Mesendoderm (in vitro differentiated cells): ENCODE measurements at regions not wholly inside any gene's neighbourhood (a gene's known extent, or its start where the extent isn't known, plus 50 kb on each side); places are given as distances from the start of the nearest gene placed in this dataset.
A peak's percentile ranks its signal among the peaks of the same experiment; 100 is the strongest.

Experiments used
- DNase-seq: peaks from one replicate; pipeline ENCODE4 v3.0.0; 2013
- H2AK5ac ChIP-seq: 2 replicates; pipeline ENCODE4 v1.6.1; 2013; ENCODE audit warnings: low read length, inconsistent platforms
- H2BK120ac ChIP-seq: 2 replicates; pipeline ENCODE4 v1.6.1; 2013; ENCODE audit warnings: low read depth, mild to moderate bottlenecking, low read length, moderate library complexity, mixed read lengths
- H2BK15ac ChIP-seq: replicated peaks from 2 replicates; pipeline ENCODE4 v1.6.1; 2013; ENCODE audit warnings: low read depth, mild to moderate bottlenecking, moderate library complexity
- H2BK5ac ChIP-seq: 2 replicates; pipeline ENCODE4 v1.6.1; 2013; ENCODE audit warnings: low read length, inconsistent platforms
- H3K18ac ChIP-seq: 2 replicates; pipeline ENCODE4 v1.6.1; 2013; ENCODE audit warnings: mild to moderate bottlenecking, low read length, mixed read lengths
- H3K23ac ChIP-seq: one replicate; pipeline ENCODE4 v1.6.1; 2013; ENCODE audit warnings: low read length
- H3K27ac ChIP-seq: 2 replicates; pipeline ENCODE4 v1.5.1; 2013; ENCODE audit warnings: low read depth, mild to moderate bottlenecking, inconsistent platforms, low read length, moderate library complexity
- H3K27me3 ChIP-seq: 2 replicates; pipeline ENCODE4 v1.6.1; 2013; ENCODE audit warnings: low read length, control low read depth, mild to moderate bottlenecking, inconsistent platforms; ENCODE audit not compliant: insufficient read depth, poor library complexity
- H3K36me3 ChIP-seq: 2 replicates; pipeline ENCODE4 v1.6.1; 2013; ENCODE audit warnings: low read length, inconsistent platforms; ENCODE audit not compliant: control insufficient read depth, insufficient read depth
- H3K4ac ChIP-seq: one replicate; pipeline ENCODE4 v1.6.1; 2013; ENCODE audit warnings: low read depth, mild to moderate bottlenecking, low read length, moderate library complexity
- H3K4me1 ChIP-seq: 2 replicates; pipeline ENCODE4 v1.6.1; 2013; ENCODE audit warnings: low read depth, low read length, inconsistent platforms; ENCODE audit not compliant: control insufficient read depth
- H3K4me2 ChIP-seq: 2 replicates; pipeline ENCODE4 v1.6.1; 2013; ENCODE audit warnings: low read length
- H3K4me3 ChIP-seq: 2 replicates; pipeline ENCODE4 v1.5.1; 2013; ENCODE audit warnings: mild to moderate bottlenecking, low read length
- H3K56ac ChIP-seq: one replicate; pipeline ENCODE4 v1.6.1; 2013; ENCODE audit warnings: low read length
- H3K79me1 ChIP-seq: 2 replicates; pipeline ENCODE4 v1.6.1; 2013; ENCODE audit warnings: low read length, inconsistent platforms
- H3K79me2 ChIP-seq: 2 replicates; pipeline ENCODE4 v1.6.1; 2013; ENCODE audit warnings: mild to moderate bottlenecking, low read length; ENCODE audit not compliant: control insufficient read depth, insufficient read depth
- H3K9ac ChIP-seq: 2 replicates; pipeline ENCODE4 v1.6.1; 2013; ENCODE audit warnings: low read length, inconsistent platforms
- H4K5ac ChIP-seq: one replicate; pipeline ENCODE4 v1.6.1; 2013; ENCODE audit warnings: low read length
- H4K8ac ChIP-seq: one replicate; pipeline ENCODE4 v1.6.1; 2013; ENCODE audit warnings: low read depth, mild to moderate bottlenecking, control low read depth, low read length, moderate library complexity
- WGBS: extraction: QIAGEN DNeasy Blood & Tissue Kit; methylation state at CpG from one replicate; pipeline ENCODE4 v1.1.7; 2013; ENCODE audit warnings: low lambda C conversion rate, missing lambda C conversion rate; ENCODE audit not compliant: insufficient coverage; ENCODE audit errors: extremely low coverage; 5-methylcytosine and 5-hydroxymethylcytosine counted together

DNA sequence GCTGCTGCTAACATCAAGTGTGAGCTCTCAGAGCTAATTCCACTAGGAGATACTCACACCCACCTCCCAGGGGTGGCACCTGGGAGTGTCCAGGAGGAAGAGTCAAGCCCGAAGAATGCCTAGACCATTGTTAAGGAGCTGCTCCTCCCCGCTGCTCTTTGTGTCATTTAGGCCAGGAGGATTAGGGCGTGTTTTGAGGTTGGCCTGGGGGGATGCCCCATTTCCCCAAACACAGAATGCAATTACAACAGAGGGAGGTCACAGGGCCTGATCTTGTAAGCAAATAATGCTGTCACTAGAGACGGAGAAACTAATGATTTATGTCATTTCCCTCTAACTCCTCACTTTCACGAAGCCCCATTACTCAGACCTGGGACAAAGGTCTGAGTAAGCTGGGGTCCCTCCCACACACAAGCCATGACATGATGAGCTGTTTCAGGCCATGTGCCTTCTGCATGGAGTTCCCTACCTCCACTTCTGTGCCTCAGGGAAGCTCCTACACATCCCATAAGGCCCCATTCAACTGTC lies 312.5 kb downstream of the ACTL7B start:
- Histone ChIP-seq H2BK120ac (no peak overlapping the region), H2BK15ac (no peak overlapping the region), H3K9ac (no peak overlapping the region), H3K4me1 (no peaks in the 10 kb centered on the region), H3K27me3 (no peaks in the 10 kb centered on the region), H2AK5ac (no peak overlapping the region), H3K56ac (no peak overlapping the region), H3K18ac (no peak overlapping the region), H3K79me2 (no peaks in the 10 kb centered on the region), H2BK5ac (no peak overlapping the region), H3K4me3 (no peak overlapping the region), H3K23ac (no peak overlapping the region), H4K8ac (no peak overlapping the region), H3K36me3 (no peaks in the 10 kb centered on the region), H3K27ac (no peak overlapping the region), H3K79me1 (no peaks in the 10 kb centered on the region), H4K5ac (no peak overlapping the region), H3K4ac (no peak overlapping the region), H3K4me2 (no peak overlapping the region)
- WGBS: no CpG with 5 or more reads among the region's 5 CpGs
- DNase-seq: peak; percentile 75

- H3K79me2 ChIP-seq: no peaks in the 10 kb centered on the region
- no peak overlapping the region for H3K56ac ChIP-seq
- no peak overlapping the region for H2BK5ac ChIP-seq
- no peak overlapping the region for H3K9ac ChIP-seq
- H4K5ac ChIP-seq: no peak overlapping the region
- no peak overlapping the region for H3K4ac ChIP-seq
- H3K4me3 ChIP-seq: no peak overlapping the region
- H3K4me1 ChIP-seq: no peaks in the 10 kb centered on the region
- H2BK120ac ChIP-seq: no peak overlapping the region
- no peak overlapping the region for H3K27ac ChIP-seq
- no peaks in the 10 kb centered on the region for H3K27me3 ChIP-seq
- no peak overlapping the region for H2AK5ac ChIP-seq
- no peak overlapping the region for H3K23ac ChIP-seq
- H3K36me3 ChIP-seq: no peaks in the 10 kb centered on the region
- no peak overlapping the region for H4K8ac ChIP-seq
- no CpG with 5 or more reads among the region's 7 CpGs for WGBS
- no peaks in the 10 kb centered on the region for H3K79me1 ChIP-seq
- H2BK15ac ChIP-seq: no peak overlapping the region
- no peak overlapping the region for H3K18ac ChIP-seq
- no peak for DNase-seq
- no peak overlapping the region for H3K4me2 ChIP-seq
These were observed 318.0 kb downstream of the ACTL7B start for GRCh38 chr9:108537756-108538155.

DNA sequence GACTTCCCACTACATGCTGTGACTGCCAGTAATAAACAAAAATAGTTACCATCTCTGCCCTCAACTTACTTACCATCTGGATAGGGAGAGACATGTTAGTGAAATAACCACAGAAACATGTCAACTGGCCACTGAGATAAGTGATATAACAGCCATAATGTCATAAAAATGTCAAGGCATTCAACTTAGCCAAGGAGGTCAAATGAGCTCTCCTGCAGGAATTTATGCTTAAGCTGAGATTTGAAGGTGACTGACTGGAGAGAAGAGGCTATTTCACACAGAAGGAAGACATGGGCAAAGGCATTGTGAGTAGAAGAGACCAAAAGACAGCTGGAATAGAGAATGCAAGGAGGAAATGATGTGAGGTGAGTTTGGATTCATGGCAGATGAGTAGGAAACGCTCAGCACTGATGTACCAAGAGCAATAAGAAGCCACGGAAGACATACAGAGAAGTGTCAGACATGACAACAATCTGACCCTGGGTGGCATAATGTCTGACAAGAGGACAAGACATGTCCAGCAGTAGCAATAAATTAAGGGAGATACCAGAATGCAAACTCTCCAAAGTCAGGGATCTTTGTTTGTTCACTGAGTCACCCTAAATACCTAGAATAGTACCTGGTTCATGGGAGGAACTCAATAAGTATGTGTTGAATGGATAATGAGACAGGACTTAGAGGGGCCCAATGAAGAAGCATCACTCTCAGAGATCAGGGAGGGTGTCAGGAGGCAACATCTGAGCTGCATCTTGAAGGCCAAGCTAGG lies 318.8 kb downstream of the ACTL7B start:
- WGBS: no CpG with 5 or more reads among the region's 2 CpGs
- Histone ChIP-seq H3K4me3 (no peak overlapping the region), H4K5ac (no peak overlapping the region), H3K79me2 (no peaks in the 10 kb centered on the region), H3K23ac (no peak overlapping the region), H3K36me3 (no peaks in the 10 kb centered on the region), H3K56ac (no peak overlapping the region), H3K18ac (no peak overlapping the region), H3K9ac (no peak overlapping the region), H4K8ac (no peak overlapping the region), H2BK120ac (no peak overlapping the region), H3K4me2 (no peak overlapping the region), H3K27me3 (no peaks in the 10 kb centered on the region), H3K27ac (no peak overlapping the region), H3K4me1 (no peaks in the 10 kb centered on the region), H2BK5ac (no peak overlapping the region), H2AK5ac (no peak overlapping the region), H3K4ac (no peak overlapping the region), H2BK15ac (no peak overlapping the region), H3K79me1 (no peaks in the 10 kb centered on the region)
- DNase-seq: no peak

- Histone ChIP-seq H3K27ac (no peak overlapping the region), H3K36me3 (no peaks in the 10 kb centered on the region), H3K18ac (no peak overlapping the region), H3K4me2 (no peak overlapping the region), H4K5ac (no peak overlapping the region), H3K56ac (no peak overlapping the region), H2BK5ac (no peak overlapping the region), H3K4ac (no peak overlapping the region), H3K27me3 (no peaks in the 10 kb centered on the region), H3K4me1 (no peaks in the 10 kb centered on the region), H3K4me3 (no peak overlapping the region), H3K9ac (no peak overlapping the region), H2BK15ac (no peak overlapping the region), H4K8ac (no peak overlapping the region), H3K79me2 (no peaks in the 10 kb centered on the region), H2BK120ac (no peak overlapping the region), H2AK5ac (no peak overlapping the region), H3K23ac (no peak overlapping the region), H3K79me1 (no peaks in the 10 kb centered on the region)
- no CpG with 5 or more reads among the region's 3 CpGs for WGBS
- peak; percentile 31 for DNase-seq
These were observed 320.3 kb downstream of the ACTL7B start for GRCh38 chr9:108535526-108535925.

DNA sequence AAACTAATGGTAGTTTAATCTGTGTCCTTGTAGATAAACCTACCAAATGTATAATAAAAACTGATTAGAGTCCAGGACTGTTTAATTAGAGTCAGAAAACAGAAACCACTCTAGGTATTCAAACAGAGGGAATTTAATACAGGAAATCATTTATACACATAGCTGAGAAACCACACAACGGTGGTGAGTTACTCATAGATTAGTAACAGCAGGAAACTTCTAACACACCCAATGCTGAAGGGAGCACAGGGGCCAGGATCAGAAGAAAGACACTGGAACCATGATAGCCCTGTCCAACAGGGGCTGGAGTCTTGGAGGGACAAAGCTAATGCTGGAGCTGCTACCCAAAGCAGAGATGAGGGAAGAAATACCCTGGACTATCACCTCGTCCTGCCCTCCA lies 321.0 kb downstream of the ACTL7B start:
- no peaks in the 10 kb centered on the region for H3K27me3 ChIP-seq
- H2BK120ac ChIP-seq: no peak overlapping the region
- no peaks in the 10 kb centered on the region for H3K36me3 ChIP-seq
- H4K5ac ChIP-seq: no peak overlapping the region
- no peak overlapping the region for H3K18ac ChIP-seq
- no peak overlapping the region for H3K9ac ChIP-seq
- H3K23ac ChIP-seq: no peak overlapping the region
- no peak overlapping the region for H2AK5ac ChIP-seq
- H3K4me2 ChIP-seq: no peak overlapping the region
- H3K27ac ChIP-seq: no peak overlapping the region
- H3K79me1 ChIP-seq: no peaks in the 10 kb centered on the region
- no peak overlapping the region for H4K8ac ChIP-seq
- no peak overlapping the region for H2BK15ac ChIP-seq
- no peak overlapping the region for H3K4me3 ChIP-seq
- no peak overlapping the region for H2BK5ac ChIP-seq
- WGBS: no CpG with 5 or more reads among the region's 2 CpGs
- no peak overlapping the region for H3K4ac ChIP-seq
- no peaks in the 10 kb centered on the region for H3K79me2 ChIP-seq
- no peak for DNase-seq
- H3K56ac ChIP-seq: no peak overlapping the region
- no peaks in the 10 kb centered on the region for H3K4me1 ChIP-seq

DNA sequence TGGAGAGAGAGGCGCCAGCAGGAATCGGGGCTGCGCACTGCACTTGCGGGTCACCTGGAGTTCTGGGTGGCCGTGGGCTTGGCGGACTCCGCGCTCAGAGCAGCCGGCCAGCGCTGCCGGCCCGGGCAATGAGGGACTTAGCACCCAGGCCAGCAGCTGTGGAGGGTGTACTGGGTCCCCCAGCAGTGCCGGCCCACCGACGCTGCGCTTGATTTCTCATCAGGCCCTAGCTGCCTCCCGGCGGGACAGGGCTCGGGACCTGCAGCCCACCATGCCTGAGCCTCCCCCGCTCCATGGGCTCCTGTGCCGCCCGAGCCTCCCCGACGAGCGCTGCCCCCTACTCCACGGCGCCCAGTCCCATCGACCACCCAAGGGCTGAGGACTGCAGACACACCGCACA lies 325.6 kb downstream of the ACTL7B start:
- Histone ChIP-seq H3K4me1 (no peaks in the 10 kb centered on the region), H3K4me2 (no peak overlapping the region), H3K36me3 (no peaks in the 10 kb centered on the region), H2BK120ac (no peak overlapping the region), H2AK5ac (no peak overlapping the region), H3K18ac (no peak overlapping the region), H3K79me2 (no peaks in the 10 kb centered on the region), H3K79me1 (no peaks in the 10 kb centered on the region), H3K4ac (no peak overlapping the region), H3K56ac (no peak overlapping the region), H4K8ac (no peak overlapping the region), H3K9ac (no peak overlapping the region), H3K4me3 (no peak overlapping the region), H3K27me3 (no peaks in the 10 kb centered on the region), H2BK5ac (no peak overlapping the region), H4K5ac (no peak overlapping the region), H2BK15ac (no peak overlapping the region), H3K27ac (no peak overlapping the region), H3K23ac (no peak overlapping the region)
- DNase-seq: no peak
- WGBS: no CpG with 5 or more reads among the region's 29 CpGs
